HL-60 (cell line): ENCODE measurements at regions not wholly inside any gene's neighbourhood (a gene's known extent, or its start where the extent isn't known, plus 50 kb on each side); places are given as distances from the start of the nearest gene placed in this dataset.

Experiments
- CTCF ChIP-seq: IDR thresholded peaks from one replicate; pipeline ENCODE4 v1.5.1; 2011; ENCODE audit warnings: low read length, control low read depth, inconsistent platforms; ENCODE audit not compliant: insufficient read depth
- GABPA ChIP-seq: IDR thresholded peaks from 2 replicates; pipeline ENCODE4 v1.6.1; 2012; ENCODE audit warnings: low read depth
- POLR2AphosphoS5 ChIP-seq: IDR thresholded peaks from 2 replicates; pipeline ENCODE4 v1.6.1; 2012; ENCODE audit warnings: low read depth
- REST ChIP-seq: IDR thresholded peaks from 2 replicates; pipeline ENCODE4 v1.6.1; 2012; ENCODE audit warnings: low read depth; ENCODE audit not compliant: insufficient replicate concordance
- SPI1 ChIP-seq: IDR thresholded peaks from 2 replicates; pipeline ENCODE4 v1.6.1; 2012; ENCODE audit warnings: low read depth, mild to moderate bottlenecking, borderline replicate concordance

- TF ChIP-seq CTCF = no peak
- TF ChIP-seq REST = no peak
- no peak for TF ChIP-seq GABPA
- no peak for TF ChIP-seq POLR2AphosphoS5
- no peak for TF ChIP-seq SPI1
Measured at GRCh38 chr9:28971881-28972280, 1398.6 kb upstream of the C9orf72 start.
